RWPE1 (cell line): ENCODE measurements at regions not wholly inside any gene's neighbourhood (a gene's known extent, or its start where the extent isn't known, plus 50 kb on each side); places are given as distances from the start of the nearest gene placed in this dataset.

Experiments
- CTCF ChIA-PET: fragments of 350-600 bp; sonication (Branson Sonifier 250); formaldehyde crosslinking; extraction: SDS; loops from one replicate; lab custom pipeline; 2021; lab: Yijun Ruan, JAX
- POLR2A ChIA-PET: fragments of 400-600 bp; formaldehyde crosslinking; extraction: SDS; loops from one replicate; lab custom pipeline; 2020; ENCODE audit warnings: antibody characterized with exemption; ENCODE audit not compliant: low non-redundant PET; lab: Yijun Ruan, JAX
- DNase-seq: peaks from one replicate; pipeline ENCODE4 v3.0.0; 2012; ENCODE audit warnings: low spot score
- H3K27ac ChIP-seq: fragments of 450-650 bp; 2 replicates; pipeline ENCODE4 v1.5.1; 2017
- TF ChIP-seq, protein P1 (sequence below): fragments of 450-650 bp; conservative IDR thresholded peaks from 2 replicates; pipeline ENCODE4 v1.5.1; 2017; ENCODE audit warnings: low read depth, mild to moderate bottlenecking

DNA sequence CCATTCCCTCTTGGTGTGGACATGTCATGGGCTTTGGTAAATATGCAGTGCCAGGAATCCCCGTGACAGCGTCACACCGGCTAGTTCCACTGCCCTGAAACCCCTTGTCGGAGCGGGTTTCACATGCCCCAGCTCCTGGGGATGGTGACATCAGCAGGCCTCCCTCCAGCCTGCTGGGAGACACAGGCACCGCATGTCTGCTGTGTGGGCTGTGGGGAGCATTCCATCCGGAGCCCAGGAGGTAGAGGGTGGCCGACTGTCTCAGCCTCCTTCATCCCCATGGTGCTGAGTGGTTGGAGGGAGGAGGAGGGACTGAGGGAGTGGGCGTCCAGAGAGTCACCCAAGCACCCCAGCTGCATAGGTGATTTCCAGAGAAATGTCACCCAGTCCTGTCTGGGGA is 1161.1 kb downstream of the BRD1 start:
- ChIA-PET CTCF (no interaction called here), POLR2A (no interaction called here)
- TF ChIP-seq, protein P1, sequence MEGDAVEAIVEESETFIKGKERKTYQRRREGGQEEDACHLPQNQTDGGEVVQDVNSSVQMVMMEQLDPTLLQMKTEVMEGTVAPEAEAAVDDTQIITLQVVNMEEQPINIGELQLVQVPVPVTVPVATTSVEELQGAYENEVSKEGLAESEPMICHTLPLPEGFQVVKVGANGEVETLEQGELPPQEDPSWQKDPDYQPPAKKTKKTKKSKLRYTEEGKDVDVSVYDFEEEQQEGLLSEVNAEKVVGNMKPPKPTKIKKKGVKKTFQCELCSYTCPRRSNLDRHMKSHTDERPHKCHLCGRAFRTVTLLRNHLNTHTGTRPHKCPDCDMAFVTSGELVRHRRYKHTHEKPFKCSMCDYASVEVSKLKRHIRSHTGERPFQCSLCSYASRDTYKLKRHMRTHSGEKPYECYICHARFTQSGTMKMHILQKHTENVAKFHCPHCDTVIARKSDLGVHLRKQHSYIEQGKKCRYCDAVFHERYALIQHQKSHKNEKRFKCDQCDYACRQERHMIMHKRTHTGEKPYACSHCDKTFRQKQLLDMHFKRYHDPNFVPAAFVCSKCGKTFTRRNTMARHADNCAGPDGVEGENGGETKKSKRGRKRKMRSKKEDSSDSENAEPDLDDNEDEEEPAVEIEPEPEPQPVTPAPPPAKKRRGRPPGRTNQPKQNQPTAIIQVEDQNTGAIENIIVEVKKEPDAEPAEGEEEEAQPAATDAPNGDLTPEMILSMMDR, result no peak
- H3K27ac ChIP-seq, result no peak overlapping the region
- DNase-seq, result no peak

DNA sequence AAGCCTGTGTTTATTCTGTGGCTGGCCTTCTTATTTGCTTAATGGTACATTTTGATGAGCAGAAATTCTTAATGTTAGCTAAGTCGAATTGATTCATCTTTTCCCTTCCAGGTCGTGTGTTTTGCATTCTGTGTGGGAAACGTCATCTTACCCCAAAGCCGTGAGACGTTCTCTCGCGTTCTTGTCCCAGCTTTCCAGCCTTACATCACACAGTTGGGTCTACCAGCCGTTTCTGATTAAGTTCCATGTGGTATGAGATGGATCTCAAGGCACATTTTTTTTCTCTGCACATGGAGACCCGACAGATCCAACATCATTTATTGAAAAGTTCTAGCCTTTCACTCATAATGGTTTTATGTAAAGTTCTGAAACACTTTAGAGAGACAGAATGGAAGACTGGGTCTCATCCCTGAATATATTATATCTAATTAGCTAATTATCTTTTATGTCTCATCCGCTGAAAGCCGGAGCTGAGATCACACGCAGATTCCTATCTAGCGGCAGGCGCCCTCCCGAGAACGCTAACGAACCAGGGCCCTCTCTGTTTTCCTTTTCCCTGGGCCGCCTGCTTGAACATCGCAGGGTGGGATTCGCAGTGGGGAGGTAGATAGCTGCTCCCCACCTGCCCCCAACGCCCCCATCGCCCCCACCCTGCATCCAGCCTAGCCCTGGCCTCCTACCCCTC is 1162.2 kb downstream of the BRD1 start:
- TF ChIP-seq, protein P1, result no peak
- no peak overlapping the region for H3K27ac ChIP-seq
- ChIA-PET CTCF (no interaction called here), POLR2A (no interaction called here)
- DNase-seq, result no peak

DNA sequence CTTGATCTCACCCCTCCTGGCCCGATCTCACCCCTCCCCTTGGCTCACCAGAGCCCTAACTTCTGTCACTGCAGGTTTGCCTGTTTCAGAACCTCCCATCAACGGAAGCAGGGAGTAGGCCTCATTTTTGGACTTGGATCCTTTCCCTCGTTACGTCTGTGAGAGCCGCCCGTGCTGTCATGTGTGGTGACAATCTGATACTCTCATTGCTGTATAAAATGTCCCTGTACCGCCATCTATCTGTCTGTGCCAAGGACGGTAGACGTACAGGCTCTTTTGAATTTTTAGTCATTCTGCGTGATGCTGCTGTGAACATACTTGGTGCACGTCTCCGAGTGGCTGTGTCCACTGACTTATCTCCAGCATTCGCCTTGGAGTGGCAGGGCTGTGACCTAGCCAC is 1163.1 kb downstream of the BRD1 start:
- H3K27ac ChIP-seq, result no peak overlapping the region
- DNase-seq, result no peak
- TF ChIP-seq, protein P1, result no peak
- ChIA-PET CTCF (no interaction called here), POLR2A (no interaction called here)

DNA sequence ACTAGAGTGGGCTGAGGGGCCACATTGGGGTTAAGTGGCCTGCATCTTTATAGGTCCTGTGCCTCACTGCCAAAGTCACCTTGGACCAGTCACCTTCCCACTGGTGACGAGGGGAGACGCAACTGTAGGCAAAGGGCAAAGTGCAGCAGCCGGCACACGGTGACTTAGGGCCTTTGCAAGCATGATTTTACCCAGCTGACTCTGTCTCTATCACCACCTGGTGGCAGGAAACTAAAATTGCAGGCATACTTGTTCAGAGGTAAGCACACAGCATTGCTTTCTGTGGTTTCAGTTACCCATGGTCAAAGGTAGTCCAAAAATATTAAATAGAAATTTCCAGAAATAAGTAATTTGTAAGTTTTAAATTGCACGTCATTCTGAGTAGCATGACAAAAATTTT is 1164.4 kb downstream of the BRD1 start:
- H3K27ac ChIP-seq, result no peak overlapping the region
- TF ChIP-seq, protein P1, result no peak
- DNase-seq, result no peak
- CTCF ChIA-PET, result no interaction called here
- POLR2A ChIA-PET, result no interaction called here

DNA sequence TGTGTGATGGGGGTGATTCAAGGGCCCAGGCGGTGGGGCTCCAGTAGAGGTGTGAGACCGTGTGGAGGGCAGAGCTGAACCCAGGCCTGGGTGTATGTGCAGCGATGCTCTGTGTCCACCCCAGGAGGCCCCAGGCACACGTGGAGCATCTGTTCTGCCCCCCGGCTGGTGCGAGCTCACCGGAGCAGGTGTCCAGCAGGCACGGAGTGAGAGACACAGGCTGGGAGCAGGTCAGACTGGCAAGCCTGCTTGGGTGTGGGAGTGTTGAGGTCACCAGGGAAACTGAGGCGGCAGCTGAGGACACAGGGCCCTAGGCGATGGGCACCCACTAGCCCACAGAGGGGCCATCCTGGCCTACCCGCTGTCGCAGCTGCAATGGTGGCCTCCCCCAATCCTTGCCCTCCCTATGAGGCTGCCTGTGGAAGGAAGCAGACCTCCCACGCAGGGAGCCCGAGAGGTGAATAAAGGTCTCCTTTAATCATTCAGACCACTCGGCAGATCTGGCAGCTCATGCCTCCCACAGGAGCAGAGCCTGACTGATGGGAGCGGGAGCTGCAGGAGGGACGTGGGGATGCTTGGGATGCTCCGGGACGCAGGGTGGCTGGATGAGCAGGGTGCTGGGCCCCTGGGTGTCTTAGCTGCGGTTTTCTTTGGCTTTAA is 1165.1 kb downstream of the BRD1 start:
- DNase-seq, result no peak
- TF ChIP-seq, protein P1, result no peak
- ChIA-PET CTCF (no interaction called here), POLR2A (no interaction called here)
- H3K27ac ChIP-seq, result no peak overlapping the region

DNA sequence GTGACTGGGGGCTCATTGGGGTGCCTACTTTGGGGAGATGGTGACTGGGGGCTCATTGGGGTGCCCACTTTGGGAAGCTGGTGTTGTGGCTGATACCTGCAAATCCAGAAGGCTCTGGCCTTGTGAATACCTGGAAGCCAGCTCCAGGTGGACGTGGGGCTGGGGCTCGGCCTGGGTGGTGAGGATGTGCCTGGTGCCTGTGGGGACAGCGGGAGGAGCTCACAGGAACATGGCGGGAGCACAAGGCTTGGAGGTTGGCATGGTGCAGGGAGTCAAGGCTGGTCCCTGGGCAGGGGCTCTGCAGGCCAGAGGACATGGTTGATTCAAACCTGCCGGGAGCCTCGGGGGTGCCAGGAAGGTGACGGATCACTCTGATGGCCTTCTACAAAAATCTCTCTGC is 1165.7 kb downstream of the BRD1 start:
- ChIA-PET CTCF (no interaction called here), POLR2A (no interaction called here)
- TF ChIP-seq, protein P1, result no peak
- no peak overlapping the region for H3K27ac ChIP-seq
- DNase-seq, result no peak
